SH-SY5Y (cell line): ENCODE measurements at regions not wholly inside any gene's neighbourhood (a gene's known extent, or its start where the extent isn't known, plus 50 kb on each side); places are given as distances from the start of the nearest gene placed in this dataset.

Source experiments
- GATA2 ChIP-seq: IDR thresholded peaks from 2 replicates; pipeline ENCODE4 v1.6.1; 2011; ENCODE audit warnings: mild to moderate bottlenecking, low read depth, low read length
- GATA3 ChIP-seq: IDR thresholded peaks from 2 replicates; pipeline ENCODE4 v1.6.1; 2011; ENCODE audit warnings: low read depth, mild to moderate bottlenecking, low read length, moderate library complexity

DNA sequence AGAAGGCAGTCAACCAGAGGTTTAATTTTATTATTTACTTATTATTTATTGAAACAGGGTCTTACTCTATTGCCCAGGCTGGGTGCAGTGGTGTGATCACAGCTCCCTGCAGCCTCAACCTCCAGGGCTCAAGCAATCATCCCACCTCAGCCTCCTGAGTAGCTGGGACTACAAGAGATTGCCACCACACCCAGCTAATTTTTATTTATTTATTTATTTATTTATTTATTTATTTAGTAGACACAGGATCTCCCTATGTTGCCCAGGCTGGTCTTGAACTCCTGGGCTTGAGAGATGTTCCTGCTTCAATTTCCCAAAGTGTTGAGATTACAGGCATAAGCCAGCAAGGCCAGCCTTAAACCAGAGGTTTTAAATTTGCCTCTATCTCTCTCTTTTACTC is 83.1 kb downstream of the RCN1 start:
- TF ChIP-seq GATA2 (no peak), GATA3 (no peak)
